ENCODE measurements at regions not wholly inside any gene's neighbourhood (a gene's known extent, or its start where the extent isn't known, plus 50 kb on each side); places are given as distances from the start of the nearest gene placed in this dataset.

GRCh38 chr4:107276052-107276451 is 239.9 kb upstream of the DKK2 start:
- no peak for DNase-seq
- intact Hi-C loops (cut with micrococcal nuclease): loop anchor here (10.0 kb wide), 1 partner anchor 639 kb away; no protein-coding TSS in a partner anchor
- no peak overlapping the region for H4K5ac ChIP-seq (ENCODE audit: low read depth, low read length)
- H3K4ac ChIP-seq (ENCODE audit: low read depth, low read length): no peak overlapping the region
- no peak overlapping the region for H3K14ac ChIP-seq (replicated peaks; ENCODE audit: low read depth, low read length)
- H3K27ac ChIP-seq (ENCODE audit: insufficient read depth, low read length): no peak overlapping the region
- no TSS peak for BruUV-seq (replicated peaks)
- no peaks in the 10 kb centered on the region for H3K27me3 ChIP-seq (ENCODE audit: control insufficient read depth, insufficient read depth, low read length)
- H3K36me3 ChIP-seq (ENCODE audit: control insufficient read depth, insufficient read depth, low read length): no peaks in the 10 kb centered on the region
- ATAC-seq (ENCODE audit: low read depth): no peak
- no peak overlapping the region for H2BK15ac ChIP-seq (ENCODE audit: low read depth, low read length)
- TF ChIP-seq, protein P1, sequence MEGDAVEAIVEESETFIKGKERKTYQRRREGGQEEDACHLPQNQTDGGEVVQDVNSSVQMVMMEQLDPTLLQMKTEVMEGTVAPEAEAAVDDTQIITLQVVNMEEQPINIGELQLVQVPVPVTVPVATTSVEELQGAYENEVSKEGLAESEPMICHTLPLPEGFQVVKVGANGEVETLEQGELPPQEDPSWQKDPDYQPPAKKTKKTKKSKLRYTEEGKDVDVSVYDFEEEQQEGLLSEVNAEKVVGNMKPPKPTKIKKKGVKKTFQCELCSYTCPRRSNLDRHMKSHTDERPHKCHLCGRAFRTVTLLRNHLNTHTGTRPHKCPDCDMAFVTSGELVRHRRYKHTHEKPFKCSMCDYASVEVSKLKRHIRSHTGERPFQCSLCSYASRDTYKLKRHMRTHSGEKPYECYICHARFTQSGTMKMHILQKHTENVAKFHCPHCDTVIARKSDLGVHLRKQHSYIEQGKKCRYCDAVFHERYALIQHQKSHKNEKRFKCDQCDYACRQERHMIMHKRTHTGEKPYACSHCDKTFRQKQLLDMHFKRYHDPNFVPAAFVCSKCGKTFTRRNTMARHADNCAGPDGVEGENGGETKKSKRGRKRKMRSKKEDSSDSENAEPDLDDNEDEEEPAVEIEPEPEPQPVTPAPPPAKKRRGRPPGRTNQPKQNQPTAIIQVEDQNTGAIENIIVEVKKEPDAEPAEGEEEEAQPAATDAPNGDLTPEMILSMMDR (conservative IDR thresholded peaks at IDR 0.05; ENCODE audit: low read depth, low read length): no peak
- TF ChIP-seq CEBPB (IDR thresholded peaks at IDR 0.05; ENCODE audit: low read depth, low read length) (no peak), RCOR1 (IDR thresholded peaks at IDR 0.05; ENCODE audit: insufficient replicate concordance, low read length) (no peak), RFX5 (IDR thresholded peaks at IDR 0.05; ENCODE audit: low read depth, low read length) (no peak), POLR2A (IDR thresholded peaks at IDR 0.05; ENCODE audit: low read depth, low read length) (no peak), MAZ (IDR thresholded peaks at IDR 0.05; ENCODE audit: borderline replicate concordance, low read depth, low read length) (no peak), FOS (IDR thresholded peaks at IDR 0.05; ENCODE audit: low read depth, low read length) (no peak), SMC3 (IDR thresholded peaks at IDR 0.05; ENCODE audit: low read depth, low read length) (no peak), NFE2L2 (IDR thresholded peaks at IDR 0.05; ENCODE audit: low read depth, low read length) (no peak), CHD1 (IDR thresholded peaks at IDR 0.05; ENCODE audit: low read depth, low read length) (no peak), BHLHE40 (IDR thresholded peaks at IDR 0.05; ENCODE audit: low read depth, low read length) (no peak), RAD21 (IDR thresholded peaks at IDR 0.05; ENCODE audit: low read length) (no peak), MXI1 (IDR thresholded peaks at IDR 0.05; ENCODE audit: borderline replicate concordance, low read depth, low read length) (no peak), MAFK (IDR thresholded peaks at IDR 0.05; ENCODE audit: low read depth, low read length) (no peak)
- TF ChIP-seq, protein P2, sequence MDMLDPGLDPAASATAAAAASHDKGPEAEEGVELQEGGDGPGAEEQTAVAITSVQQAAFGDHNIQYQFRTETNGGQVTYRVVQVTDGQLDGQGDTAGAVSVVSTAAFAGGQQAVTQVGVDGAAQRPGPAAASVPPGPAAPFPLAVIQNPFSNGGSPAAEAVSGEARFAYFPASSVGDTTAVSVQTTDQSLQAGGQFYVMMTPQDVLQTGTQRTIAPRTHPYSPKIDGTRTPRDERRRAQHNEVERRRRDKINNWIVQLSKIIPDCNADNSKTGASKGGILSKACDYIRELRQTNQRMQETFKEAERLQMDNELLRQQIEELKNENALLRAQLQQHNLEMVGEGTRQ (IDR thresholded peaks at IDR 0.05; ENCODE audit: low read depth, low read length): no peak
- TF ChIP-seq, protein P3, sequence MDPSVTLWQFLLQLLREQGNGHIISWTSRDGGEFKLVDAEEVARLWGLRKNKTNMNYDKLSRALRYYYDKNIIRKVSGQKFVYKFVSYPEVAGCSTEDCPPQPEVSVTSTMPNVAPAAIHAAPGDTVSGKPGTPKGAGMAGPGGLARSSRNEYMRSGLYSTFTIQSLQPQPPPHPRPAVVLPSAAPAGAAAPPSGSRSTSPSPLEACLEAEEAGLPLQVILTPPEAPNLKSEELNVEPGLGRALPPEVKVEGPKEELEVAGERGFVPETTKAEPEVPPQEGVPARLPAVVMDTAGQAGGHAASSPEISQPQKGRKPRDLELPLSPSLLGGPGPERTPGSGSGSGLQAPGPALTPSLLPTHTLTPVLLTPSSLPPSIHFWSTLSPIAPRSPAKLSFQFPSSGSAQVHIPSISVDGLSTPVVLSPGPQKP (IDR thresholded peaks at IDR 0.05; ENCODE audit: borderline replicate concordance, low read depth, low read length): no peak
- H3K56ac ChIP-seq (ENCODE audit: extremely low read depth, insufficient read depth, low read length): no peak overlapping the region
- no peak overlapping the region for H3K9ac ChIP-seq (ENCODE audit: low read depth, low read length)
- no peak overlapping the region for H3K4me2 ChIP-seq (ENCODE audit: low read depth, low read length)
- H2BK5ac ChIP-seq (ENCODE audit: low read depth, low read length, poor library complexity, severe bottlenecking): no peak overlapping the region
- H3K9me1 ChIP-seq (ENCODE audit: insufficient read depth, low read length): no peaks in the 10 kb centered on the region
- POLR2A ChIA-PET (ENCODE audit: unreplicated experiment): no interaction called here
- no peak overlapping the region for H2BK120ac ChIP-seq (ENCODE audit: low read depth, low read length)
- H2AK9ac ChIP-seq (replicated peaks; ENCODE audit: low read depth, low read length, poor library complexity): no peak overlapping the region
- no peak overlapping the region for H2AK5ac ChIP-seq (ENCODE audit: low read depth, low read length)
- no peaks in the 10 kb centered on the region for H3K9me3 ChIP-seq (ENCODE audit: control insufficient read depth, insufficient read depth, low read length)
- H3K4me3 ChIP-seq (ENCODE audit: insufficient read depth, low read depth, low read length): no peak overlapping the region
- H3K79me1 ChIP-seq (ENCODE audit: low read depth in 1 of 2, low read length in 2 of 2): no peaks in the 10 kb centered on the region
- no peak overlapping the region for H2AFZ ChIP-seq (replicated peaks; ENCODE audit: low read length, poor library complexity)
- H4K20me1 ChIP-seq (ENCODE audit: insufficient read depth, low read length): no peaks in the 10 kb centered on the region
- no peak overlapping the region for H2BK20ac ChIP-seq (ENCODE audit: low read depth, low read length)
- dilution Hi-C loops (cut with HindIII; ENCODE audit: low sequenced_read_pairs, unreplicated experiment): no loop called here
- in situ Hi-C loops (cut with MboI; ENCODE audit: low sequenced_read_pairs): no loop called here
- CTCF ChIA-PET: no interaction called here
- H3K18ac ChIP-seq (ENCODE audit: low read depth, low read length): no peak overlapping the region
- H4K91ac ChIP-seq (ENCODE audit: insufficient read depth, low read depth, low read length): no peak overlapping the region
- H3K23ac ChIP-seq (ENCODE audit: low read depth, low read length): no peak overlapping the region
- peaks cover 3% of the 10 kb centered on the region; the same call in 1 of the 2 replicates for H3K4me1 ChIP-seq (ENCODE audit: control insufficient read depth, insufficient read depth, low read length)
- H4K8ac ChIP-seq (ENCODE audit: low read depth in 2 of 2, low read length in 2 of 2): no peak overlapping the region
